ENCODE measurements at regions not wholly inside any gene's neighbourhood (a gene's known extent, or its start where the extent isn't known, plus 50 kb on each side); places are given as distances from the start of the nearest gene placed in this dataset.

DNA sequence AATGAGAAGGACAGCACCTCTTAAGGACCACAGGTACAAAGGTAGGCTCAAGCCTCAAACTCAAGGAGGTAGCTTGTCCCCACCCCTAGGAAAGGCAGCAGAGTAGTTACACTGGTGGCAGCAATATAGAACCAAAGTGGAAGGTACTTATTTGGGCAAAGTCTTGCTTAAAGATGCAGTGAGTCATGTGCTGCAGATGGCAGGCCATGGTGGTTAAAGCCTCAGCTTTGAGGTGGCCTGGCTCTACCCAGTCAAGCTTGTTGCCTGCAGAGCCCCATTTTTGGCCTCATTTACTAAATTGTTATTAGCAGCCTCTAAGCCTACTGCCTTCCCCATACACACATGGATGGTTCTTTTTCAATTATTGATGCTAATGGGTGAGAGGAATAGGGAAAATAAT lies 146.0 kb downstream of the ELOVL4 start:
- TF ChIP-seq POLR2A (IDR thresholded peaks at IDR 0.05; ENCODE audit: low read depth, low read length) = no peak
- no peak for TF ChIP-seq POLR2AphosphoS5 (IDR thresholded peaks at IDR 0.05; ENCODE audit: low read depth, low read length)
